Stimulated activated CD4-positive, alpha-beta T cell treated with anti-CD3 and anti-CD28 coated beads, Interleukin-1b, Interleukin-23, amount 100 ng/mL, for 1 hour (primary cell): ENCODE measurements at regions not wholly inside any gene's neighbourhood (a gene's known extent, or its start where the extent isn't known, plus 50 kb on each side); places are given as distances from the start of the nearest gene placed in this dataset.

Experiments
- DNase-seq, 2 donors: peaks; one replicate each; pipeline ENCODE4 v3.0.0-alpha.2; 2020; ENCODE audit warnings: low read depth in 2 of 2

DNA sequence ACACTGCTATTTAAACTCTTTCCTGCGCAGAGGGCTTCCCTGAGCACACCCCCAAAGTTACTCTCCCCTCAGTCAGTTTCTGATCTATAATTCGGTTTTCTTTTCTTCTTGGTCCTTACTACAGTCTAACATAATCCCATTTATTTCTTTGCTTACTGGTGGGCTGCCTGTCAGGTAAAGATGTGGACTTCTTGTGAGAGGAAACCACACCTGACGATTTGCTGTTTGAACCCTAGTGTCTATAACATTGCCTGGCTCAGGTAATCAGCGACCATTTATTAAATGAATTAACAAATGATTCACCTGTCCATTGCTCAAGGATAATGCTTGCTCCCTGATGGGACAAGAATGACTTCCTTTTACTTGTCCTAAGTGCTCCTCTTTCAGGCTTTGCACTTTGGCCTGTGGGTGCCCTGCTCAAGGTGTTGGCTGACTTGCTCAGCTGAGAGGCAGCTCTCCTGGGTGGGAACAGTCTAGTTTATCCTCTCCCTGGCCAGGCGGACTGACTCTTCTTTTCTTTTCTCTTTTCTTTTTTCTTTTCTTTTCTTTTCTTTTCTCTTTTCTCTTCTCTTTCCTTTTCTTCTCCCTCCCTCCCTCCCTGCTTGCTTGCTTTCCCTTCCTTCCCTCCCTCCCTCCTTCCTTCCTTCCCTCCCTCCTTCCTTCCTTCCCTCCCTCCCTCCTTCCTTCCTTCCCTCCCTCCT lies 233.1 kb downstream of the BCAS1 start:
- DNase-seq, result no peak

DNA sequence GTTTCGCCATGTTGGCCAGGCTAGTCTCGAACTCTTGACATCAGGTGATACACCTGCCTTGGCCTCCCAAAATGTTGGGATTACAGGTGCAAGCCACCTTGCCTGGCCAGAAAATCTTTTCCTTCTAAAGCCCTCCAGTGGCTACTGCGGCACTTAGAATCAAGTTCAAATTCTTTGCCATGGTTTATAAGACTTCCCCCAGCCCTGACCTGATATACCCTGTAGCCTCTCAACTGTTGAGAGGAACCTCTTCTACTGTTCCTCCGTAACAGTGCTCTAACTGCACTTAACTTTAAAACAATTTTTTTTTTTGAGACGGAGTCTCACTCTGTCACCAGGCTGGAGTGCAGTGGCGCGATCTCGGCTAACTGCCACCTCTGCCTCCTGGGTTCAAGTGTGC lies 235.6 kb downstream of the BCAS1 start:
- no peak for DNase-seq

DNA sequence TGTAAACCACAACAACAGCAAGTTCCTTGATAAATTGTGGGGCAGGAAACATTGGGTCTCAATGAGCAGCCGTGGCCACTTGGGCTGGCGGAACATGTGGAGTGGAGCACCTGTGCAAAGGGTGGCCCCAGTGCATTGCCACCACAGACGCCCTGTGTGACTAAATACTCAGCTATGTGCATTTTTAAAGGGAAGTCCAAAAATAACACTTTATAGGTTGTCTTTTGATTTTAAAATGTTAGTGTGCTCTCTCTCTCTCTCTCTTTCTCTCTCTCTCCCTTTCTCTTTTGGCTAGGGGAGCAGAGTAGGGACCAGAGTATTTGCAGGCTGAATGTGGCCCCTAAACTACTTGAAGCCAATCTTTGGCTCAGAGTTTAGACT lies 236.3 kb downstream of the BCAS1 start:
- DNase-seq, result no peak

DNA sequence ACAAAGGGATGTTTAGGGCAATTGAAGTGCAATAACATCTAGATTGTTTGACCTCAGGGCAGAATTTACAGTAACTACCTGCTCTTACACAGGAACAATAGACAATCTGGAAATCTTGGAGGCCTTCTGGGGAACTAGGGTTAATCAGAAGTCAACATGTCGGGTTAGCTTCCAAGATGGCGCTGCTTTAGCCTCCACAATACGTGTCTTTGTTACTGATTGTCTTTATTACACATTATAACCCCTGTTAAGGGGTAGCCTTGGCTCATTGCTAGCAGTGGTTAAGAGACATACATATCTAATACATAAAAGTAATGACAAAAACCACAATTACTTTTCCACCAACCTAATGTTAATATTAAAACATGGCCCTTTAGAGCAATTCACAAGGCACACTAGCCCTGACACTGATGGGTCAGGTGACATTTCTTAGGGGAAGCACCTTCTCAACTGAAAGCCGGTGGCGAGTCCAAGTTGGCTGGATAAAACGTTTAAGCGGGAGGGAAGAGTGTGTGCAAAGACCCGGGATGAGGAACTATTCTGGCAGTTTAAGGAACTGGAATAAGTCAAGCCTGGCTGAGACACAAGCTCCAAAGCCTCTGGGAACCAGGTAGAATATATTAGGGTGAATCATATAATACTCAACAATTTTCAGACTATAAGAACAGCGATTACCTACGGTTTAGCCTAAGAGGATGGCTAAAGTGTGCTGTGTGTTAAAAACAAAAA lies 236.9 kb downstream of the BCAS1 start:
- DNase-seq, result no peak

DNA sequence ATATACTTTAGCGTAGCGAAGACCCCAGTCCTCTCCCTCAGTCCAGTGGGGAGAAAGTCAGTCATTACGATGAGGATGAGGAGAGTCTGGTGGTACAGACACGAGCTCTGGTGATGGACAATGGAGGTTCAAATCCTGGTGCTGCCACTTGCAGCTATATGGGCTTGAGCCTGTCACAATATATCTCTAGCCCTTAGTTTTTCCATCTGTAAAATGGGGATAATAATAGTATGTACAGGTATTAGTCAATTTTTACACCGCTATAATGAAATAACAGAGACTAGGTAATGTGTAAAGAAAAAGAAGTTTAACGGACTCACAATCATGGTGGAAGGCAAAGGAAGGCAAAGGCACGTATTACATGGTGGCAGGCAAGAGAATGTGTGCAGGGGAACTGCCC lies 237.9 kb downstream of the BCAS1 start:
- no peak for DNase-seq

DNA sequence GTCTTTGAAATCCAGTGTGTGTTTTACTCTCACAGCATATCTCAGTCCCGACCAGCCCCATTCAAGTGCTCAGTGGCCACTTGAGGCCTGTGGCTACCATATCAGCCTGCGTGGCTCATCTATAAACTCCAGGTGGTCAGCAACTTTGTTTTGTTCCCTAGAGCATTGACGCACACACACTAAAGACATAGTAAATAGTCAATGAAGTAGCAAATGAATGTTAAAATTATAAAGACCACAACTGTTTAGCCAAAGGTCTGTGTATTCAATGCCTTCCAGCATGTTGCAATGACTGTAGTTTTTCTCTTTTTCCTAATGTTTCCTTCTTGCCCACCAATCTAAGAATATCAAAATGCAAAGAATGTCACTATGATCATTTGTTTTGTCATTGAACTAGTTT lies 238.2 kb upstream of the ZNF217 start:
- no peak for DNase-seq

DNA sequence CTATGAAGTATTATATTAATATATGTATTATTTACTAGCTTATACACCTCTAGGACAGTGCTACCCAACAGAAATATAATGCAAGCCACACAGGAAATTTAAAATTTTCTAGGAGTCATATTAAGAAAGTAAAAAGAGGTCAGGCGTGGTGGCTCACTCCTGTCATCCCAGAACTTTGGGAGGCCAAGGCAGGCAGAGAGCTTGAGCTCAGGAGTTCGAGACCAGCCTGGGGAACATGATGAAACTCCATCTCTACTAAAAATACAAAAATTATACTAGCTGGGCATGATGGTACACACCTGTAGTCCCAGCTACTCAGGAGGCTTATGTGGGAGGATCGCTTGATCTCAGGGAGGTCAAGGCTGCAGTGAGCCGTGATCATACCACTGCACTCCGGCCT lies 237.6 kb upstream of the ZNF217 start:
- DNase-seq, result no peak

DNA sequence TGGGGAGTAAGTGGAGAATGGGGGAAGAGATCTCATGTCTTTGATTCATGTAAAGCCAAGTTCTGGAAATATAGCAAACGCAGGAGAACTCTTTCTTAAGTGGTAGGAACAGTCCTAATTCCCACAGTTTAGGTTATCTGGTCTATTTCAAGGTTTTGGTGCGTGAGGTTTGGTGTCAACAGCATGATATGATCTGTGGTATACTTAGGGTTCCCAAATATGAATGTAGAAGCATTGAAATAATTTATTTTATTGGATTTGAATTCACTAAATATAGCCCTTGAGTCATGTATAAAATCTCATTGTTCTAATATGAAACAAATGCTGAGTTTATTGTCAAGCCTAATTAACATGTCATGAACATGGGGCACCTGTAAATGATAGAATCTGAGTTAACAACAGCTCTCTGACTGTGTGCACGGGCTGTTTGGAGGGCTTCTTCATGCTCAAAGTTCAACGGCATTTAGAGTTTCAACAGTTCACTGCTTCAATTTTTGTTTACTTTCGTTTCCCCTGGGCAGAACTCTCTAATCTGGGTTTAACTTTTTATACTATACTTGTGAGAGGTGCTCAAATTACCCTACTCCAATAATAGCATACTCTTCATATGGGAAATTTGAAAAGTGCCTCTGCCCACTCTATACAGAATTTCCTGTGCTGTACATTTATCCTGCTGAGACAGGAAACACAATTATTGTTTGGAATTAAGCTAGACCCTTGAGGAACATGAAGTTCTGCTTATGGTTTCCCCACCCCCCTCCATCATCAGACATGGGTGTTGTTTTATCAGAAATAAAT lies 236.3 kb upstream of the ZNF217 start:
- no peak for DNase-seq

DNA sequence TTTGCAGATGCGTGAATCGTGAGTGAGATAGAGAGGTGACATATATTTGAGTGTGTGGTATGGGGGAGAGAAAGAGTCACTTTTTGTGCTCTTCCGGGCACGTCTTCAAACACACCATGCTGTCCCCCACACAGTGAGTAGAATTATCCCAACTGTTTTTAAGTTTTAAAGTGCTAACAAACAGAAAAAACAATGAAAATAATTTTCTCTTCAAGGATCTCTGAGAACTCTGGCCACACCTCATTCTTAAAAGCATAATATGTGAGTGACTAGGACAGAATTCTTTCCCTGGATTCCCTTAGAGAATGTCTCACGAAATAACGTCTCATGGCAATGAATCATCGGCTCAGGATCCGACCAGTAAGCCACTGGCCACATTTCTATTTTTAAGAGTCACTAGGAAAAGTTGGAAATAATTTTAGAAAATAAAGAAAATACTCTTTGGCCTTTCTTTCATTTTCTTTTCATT lies 235.7 kb upstream of the ZNF217 start:
- no peak for DNase-seq

DNA sequence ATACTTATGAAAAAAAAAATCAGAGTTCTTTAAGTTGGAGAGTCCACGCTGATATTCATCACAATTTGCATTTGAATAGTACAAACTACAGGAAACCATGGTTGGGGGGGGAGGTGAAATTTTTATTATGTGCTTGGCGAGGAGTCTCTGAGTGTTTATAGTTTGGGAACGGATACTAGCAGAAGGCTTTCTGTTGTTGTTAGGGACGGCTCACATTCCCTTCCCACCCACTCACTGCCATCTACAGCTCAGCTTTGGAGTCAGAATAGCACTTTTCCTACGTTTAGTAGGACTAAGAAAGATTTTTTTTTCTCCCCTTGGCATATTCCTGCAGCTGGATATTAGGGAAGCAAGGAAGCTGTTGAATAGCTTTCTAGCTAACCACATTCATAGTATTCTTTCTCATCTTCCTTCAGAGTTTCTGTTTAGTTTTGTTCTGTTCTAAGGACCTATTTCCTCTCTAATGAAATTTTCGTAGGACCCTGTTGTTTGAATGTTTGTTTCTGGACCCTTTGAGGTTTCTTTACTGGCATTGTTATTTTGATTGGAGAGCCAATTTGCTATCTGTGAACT lies 235.1 kb upstream of the ZNF217 start:
- no peak for DNase-seq

DNA sequence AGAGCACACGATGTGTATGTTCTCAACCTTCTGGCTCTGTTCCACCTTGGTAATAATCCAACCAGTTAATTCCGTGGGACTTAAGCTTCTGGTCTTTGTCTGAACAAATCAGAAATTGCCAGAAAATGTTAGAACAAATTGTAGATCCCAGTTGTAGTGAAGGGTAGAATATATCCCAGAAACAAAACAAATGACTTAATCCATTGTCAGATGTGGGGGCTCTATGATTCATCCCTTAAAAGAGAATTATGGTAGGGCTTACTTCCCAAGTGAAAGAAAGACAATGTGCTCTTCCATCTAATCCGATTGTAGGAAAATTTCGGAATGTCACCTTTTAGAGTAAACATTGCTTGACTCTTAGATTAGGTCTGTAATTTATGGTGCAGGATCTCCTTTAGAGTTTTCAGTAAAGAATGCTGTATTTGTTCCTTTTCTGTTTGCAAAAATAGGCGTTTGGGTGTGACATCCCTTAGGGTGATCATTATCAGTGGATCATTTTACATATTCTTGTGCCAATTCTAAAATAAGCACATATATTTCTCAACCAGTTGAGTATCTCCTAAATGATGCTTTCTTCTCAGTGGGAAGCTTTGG lies 234.5 kb upstream of the ZNF217 start:
- DNase-seq, result no peak

DNA sequence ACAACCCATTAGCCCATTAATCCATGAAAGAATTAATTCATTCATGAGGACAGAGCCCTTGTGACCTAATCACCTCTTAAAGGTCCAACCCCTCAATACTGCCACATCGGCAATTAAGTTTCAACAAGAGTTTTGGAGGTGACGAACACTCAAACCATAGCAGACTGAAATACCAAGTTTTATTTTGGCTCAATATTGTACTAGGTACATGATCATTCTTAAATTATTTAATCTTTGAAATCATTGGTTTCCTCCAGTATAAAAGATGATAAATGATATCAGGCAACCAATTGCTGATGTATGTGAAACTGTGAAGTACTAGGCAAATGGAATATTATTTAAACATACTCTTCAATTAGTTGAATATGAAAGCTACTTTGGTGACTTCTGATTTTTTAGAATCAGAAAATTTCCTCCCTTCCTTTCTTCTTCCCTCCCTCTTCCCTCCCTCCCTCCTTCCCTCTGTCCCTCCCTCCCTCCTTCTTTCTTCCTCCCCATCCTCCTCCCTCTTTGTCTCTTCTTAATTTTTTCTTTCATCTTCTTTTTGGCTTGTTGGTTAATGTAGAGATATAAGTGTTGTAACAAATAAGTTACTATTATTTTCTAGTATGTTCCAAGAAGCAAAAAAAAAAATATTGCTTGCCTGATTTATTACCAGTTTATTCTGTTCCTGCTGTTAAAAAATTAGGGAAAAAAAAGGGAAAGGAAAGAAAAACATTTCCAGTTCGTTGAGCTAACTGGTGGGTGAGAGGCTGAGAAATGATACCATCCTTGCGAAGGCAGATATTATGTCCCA lies 233.9 kb upstream of the ZNF217 start:
- DNase-seq, result no peak

DNA sequence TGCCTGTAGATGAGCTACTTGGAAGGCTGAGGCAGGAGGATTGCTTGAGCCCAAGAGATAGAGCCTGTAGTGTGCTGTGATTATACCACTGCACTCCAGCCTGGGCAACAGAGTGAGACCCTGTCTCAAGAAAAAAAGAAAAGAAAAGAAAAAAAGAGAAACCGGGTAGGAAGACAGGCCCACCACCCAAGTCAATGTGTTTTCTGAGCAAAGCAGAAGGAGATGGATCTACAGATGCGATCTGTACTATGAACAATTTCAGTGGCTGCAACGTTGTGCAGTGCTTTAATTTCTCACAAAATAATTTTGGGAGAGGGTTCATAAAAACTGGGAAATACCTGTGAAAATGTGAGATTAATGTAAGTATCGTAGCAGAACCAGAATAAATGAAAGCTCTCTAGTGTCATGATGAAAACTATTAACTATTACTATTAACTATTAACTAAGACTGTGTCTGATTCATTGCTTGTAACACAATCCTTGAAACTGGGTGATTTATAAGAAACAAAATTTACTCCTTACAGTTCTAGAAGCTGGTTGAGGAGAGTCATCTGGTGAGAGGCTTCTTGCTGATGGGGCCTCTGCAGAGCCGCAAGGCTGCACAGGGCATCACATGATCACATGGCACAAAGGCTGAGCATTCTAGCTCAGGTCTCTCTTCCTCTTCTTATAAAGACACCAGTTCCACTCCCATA lies 233.1 kb upstream of the ZNF217 start:
- DNase-seq, result no peak

DNA sequence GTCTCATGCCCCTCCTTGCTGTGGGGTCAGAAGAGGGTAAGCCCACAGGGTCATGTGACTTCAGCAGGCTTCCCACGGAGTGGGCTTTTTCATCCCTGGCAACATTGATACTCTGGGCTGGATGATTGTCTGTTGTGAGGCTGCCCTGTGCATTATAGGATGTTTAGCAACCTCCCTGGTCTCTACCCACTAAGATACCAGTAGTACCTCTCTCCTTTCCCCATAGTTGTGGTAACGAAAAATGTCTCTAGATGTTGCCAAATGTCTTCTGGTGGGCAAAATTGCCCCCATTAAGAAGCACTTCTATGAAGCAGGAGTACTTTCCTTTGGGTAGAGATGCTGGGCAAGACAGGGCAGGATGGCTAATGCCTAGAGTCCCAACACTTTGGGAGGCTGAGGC lies 232.5 kb upstream of the ZNF217 start:
- DNase-seq, result no peak

DNA sequence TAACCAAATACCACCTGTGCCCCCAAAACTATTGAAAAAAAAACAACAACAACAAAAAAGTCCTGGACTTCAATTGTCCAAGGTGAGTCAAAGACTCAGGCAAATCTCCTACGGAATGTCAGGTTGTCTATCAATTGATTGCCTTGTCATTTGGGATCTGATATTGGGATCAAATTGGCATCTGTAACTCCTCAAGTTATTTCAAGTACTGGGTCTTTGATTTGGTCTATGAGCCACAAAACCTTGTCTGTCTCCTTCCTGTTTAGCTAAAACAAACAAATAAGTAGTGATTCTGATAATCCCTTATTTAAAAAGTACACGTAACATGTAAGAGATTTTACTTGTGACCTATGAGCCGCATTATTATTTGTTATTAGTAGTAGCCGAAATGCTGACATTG lies 231.6 kb upstream of the ZNF217 start:
- DNase-seq, result no peak

DNA sequence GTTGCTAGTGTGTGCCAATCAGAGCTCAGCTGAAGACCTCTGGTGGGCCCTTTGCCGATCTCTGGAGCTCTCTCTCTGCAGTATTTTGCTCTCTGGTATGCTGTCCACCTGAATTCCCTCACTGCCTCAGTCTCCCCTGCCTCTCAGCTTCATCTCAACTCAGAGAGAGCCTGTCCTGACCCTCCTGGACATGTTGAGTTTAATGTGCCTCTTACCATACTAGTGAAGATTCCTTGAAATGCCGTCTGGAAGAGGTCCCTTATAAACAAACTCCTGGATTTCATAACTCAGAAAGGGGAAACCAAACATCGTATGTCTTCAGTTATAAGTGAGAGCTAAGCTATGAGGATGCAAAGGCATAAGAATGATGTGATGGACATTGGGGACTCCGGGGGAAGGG lies 231.1 kb upstream of the ZNF217 start:
- DNase-seq, result no peak

DNA sequence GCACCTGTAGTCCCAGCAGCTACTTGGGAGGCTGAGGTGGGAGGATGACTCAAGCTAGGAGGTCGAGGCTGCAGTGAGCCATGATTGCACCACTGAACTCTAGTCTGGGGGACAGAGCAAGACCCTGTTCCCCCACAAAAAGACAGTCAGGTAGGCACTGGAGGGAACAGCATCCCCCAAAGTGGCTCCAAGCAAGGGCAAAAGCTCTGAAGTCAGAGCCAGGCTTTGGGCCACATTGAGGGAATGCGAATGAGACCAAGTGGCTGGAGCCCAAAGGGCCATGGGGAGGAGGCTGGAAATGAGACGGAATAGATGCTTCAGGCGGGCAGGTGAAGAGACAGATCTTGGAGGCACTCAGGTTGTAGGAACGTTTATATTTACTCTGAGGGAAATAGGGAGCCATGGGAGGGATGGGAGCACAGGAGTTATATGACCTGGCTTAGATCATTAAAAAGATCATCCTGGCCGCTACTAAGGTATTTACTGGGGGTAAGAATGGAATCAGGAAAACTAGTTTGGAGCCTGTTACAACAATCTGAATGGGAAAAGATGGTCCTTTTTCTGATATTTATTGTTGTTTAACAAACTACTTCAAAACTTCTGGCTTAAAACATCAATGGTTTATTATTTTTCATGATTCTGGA lies 229.6 kb upstream of the ZNF217 start:
- DNase-seq, result no peak

DNA sequence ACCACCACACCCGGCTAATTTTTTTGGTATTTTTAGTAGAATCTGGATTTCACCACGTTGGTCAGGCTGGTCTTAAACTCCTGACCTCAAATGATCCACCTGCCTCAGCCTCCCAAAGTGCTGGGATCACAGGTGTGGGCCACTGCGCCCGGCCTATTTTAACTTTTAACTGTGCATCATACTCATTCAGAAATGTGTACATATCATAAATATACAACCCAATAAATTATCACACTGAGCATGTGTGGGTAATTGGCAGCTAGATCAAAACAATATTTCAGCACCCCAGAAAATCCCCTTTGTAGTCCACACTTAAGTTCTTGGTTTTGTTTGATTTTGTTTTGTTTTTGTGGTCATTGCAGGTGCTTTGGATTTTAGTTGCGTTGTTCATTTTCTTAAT lies 228.9 kb upstream of the ZNF217 start:
- DNase-seq, result no peak

DNA sequence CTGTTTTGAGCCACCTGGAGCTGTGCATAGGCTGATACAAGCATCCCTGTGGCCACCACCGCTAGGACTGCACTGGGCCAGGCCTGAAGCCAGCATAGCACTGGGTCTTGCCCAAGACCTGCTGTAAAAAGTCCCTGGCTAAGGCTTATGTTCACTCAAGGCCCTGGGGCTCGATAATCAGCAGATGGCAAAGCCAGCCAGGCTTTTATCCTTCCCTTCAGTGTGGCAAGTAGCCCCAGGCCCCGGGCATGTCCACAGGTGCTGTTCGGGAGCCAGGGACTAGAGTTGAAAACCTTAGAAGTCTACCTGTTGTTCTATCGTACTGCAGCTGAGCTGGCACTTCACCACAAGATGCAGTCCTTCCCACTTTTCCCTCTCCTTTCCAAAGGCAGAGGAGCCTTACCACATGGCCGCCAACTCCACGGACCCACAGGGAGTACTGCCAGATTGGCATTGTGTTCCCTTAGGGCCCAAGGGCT lies 226.4 kb upstream of the ZNF217 start:
- DNase-seq, result no peak
